Liver (tissue), 8 donors: ENCODE measurements at regions not wholly inside any gene's neighbourhood (a gene's known extent, or its start where the extent isn't known, plus 50 kb on each side); places are given as distances from the start of the nearest gene placed in this dataset.

ENCODE experiments used
- DNase-seq: peaks from one replicate; pipeline ENCODE4 v3.0.0-alpha.2; 2017; ENCODE audit warnings: low spot score
- H3K27ac ChIP-seq, 2 donors: one replicate each; pipeline ENCODE4 v1.7.0; 2013; ENCODE audit warnings: inconsistent platforms in 2 of 2, low read length in 2 of 2, control low read depth in 1 of 2, low read depth in 1 of 2, mild to moderate bottlenecking in 1 of 2
- H3K27me3 ChIP-seq, 4 donors: one replicate each; pipeline versions ENCODE4 v1.6.1 to v1.7.0; 2013; ENCODE audit warnings: low read length in 3 of 4, inconsistent platforms in 1 of 4, mild to moderate bottlenecking in 1 of 4, moderate library complexity in 1 of 4; ENCODE audit not compliant: control insufficient read depth in 4 of 4, insufficient read depth in 4 of 4
- H3K36me3 ChIP-seq, 4 donors: one replicate each; pipeline versions ENCODE4 v1.6.1 to v1.7.0; 2013; ENCODE audit warnings: low read length in 3 of 4, mild to moderate bottlenecking in 3 of 4, low read depth in 1 of 4, moderate library complexity in 1 of 4; ENCODE audit not compliant: control insufficient read depth in 4 of 4, insufficient read depth in 3 of 4
- H3K4me1 ChIP-seq, 4 donors: one replicate each; pipeline versions ENCODE4 v1.6.1 to v1.7.0; 2013; ENCODE audit warnings: low read length in 3 of 4, mild to moderate bottlenecking in 3 of 4, moderate library complexity in 1 of 4; ENCODE audit not compliant: control insufficient read depth in 4 of 4, insufficient read depth in 4 of 4
- H3K4me3 ChIP-seq, 3 donors: one replicate each; pipeline versions ENCODE4 v1.6.1 to v1.7.0; 2013; ENCODE audit warnings: low read length in 3 of 3, control low read depth in 1 of 3, low read depth in 1 of 3, mild to moderate bottlenecking in 1 of 3
- H3K9ac ChIP-seq, 2 donors: one replicate each; pipeline ENCODE4 v1.7.0; 2013; ENCODE audit warnings: low read length in 2 of 2, mild to moderate bottlenecking in 2 of 2, moderate library complexity in 2 of 2, control low read depth in 1 of 2, low read depth in 1 of 2
- H3K9me3 ChIP-seq, 4 donors: one replicate each; pipeline versions ENCODE4 v1.6.1 to v1.7.0; 2013; ENCODE audit warnings: low read length in 3 of 4; ENCODE audit not compliant: control insufficient read depth in 4 of 4
- ATF3 ChIP-seq: IDR thresholded peaks from 2 replicates; pipeline ENCODE4 v1.6.1; 2016; ENCODE audit warnings: antibody characterized with exemption
- CTCF ChIP-seq: fragments of 150-350 bp; IDR thresholded peaks from 2 replicates; pipeline ENCODE4 v1.5.1; 2017; ENCODE audit warnings: improper control_type of control experiment, low read depth, low read length; ENCODE audit not compliant: missing input control
- EGR1 ChIP-seq, 2 donors: IDR thresholded peaks; 2 replicates each; pipeline ENCODE4 v1.6.1; 2016 to 2018; ENCODE audit warnings: antibody characterized with exemption in 2 of 2, low read depth in 2 of 2
- FOXA1 ChIP-seq: IDR thresholded peaks from 2 replicates; pipeline ENCODE4 v1.6.1; 2016; ENCODE audit warnings: antibody characterized with exemption
- FOXA2 ChIP-seq: IDR thresholded peaks from 2 replicates; pipeline ENCODE4 v1.6.1; 2016; ENCODE audit warnings: antibody characterized with exemption
- GABPA ChIP-seq, 2 donors: IDR thresholded peaks in 1 of 2; conservative IDR thresholded peaks in 1 of 2; 2 replicates each; pipeline ENCODE4 v1.6.1; 2016; ENCODE audit warnings: antibody characterized with exemption in 2 of 2, mild to moderate bottlenecking in 1 of 2, moderate library complexity in 1 of 2
- HNF4A ChIP-seq, 2 donors: conservative IDR thresholded peaks; 2 replicates each; pipeline ENCODE4 v1.6.1; 2016; ENCODE audit warnings: antibody characterized with exemption in 2 of 2, mild to moderate bottlenecking in 2 of 2
- HNF4G ChIP-seq: IDR thresholded peaks from 2 replicates; pipeline ENCODE4 v1.6.1; 2016; ENCODE audit warnings: antibody characterized with exemption
- JUND ChIP-seq, 2 donors: IDR thresholded peaks; 2 replicates each; pipeline ENCODE4 v1.6.1; 2016; ENCODE audit warnings: antibody characterized with exemption in 2 of 2
- MAX ChIP-seq: IDR thresholded peaks from 2 replicates; pipeline ENCODE4 v1.6.1; 2016; ENCODE audit warnings: antibody characterized with exemption
- NR2F2 ChIP-seq: IDR thresholded peaks from 2 replicates; pipeline ENCODE4 v1.6.1; 2016; ENCODE audit warnings: antibody characterized with exemption
- RAD21 ChIP-seq, 2 donors: IDR thresholded peaks; 2 replicates each; pipeline ENCODE4 v1.6.1; 2016; ENCODE audit warnings: antibody characterized with exemption in 2 of 2, mild to moderate bottlenecking in 2 of 2
- REST ChIP-seq: IDR thresholded peaks from 2 replicates; pipeline ENCODE4 v1.6.1; 2016; ENCODE audit warnings: antibody characterized with exemption, mild to moderate bottlenecking
- RXRA ChIP-seq, 2 donors: IDR thresholded peaks; 2 replicates each; pipeline ENCODE4 v1.6.1; 2017 to 2018; ENCODE audit warnings: antibody characterized with exemption in 2 of 2, mild to moderate bottlenecking in 1 of 2
- SP1 ChIP-seq: IDR thresholded peaks from 2 replicates; pipeline ENCODE4 v1.6.1; 2018; ENCODE audit warnings: antibody characterized with exemption, mild to moderate bottlenecking
- TAF1 ChIP-seq: conservative IDR thresholded peaks from 2 replicates; pipeline ENCODE4 v1.6.1; 2016; ENCODE audit warnings: antibody characterized with exemption, mild to moderate bottlenecking
- YY1 ChIP-seq: IDR thresholded peaks from 2 replicates; pipeline ENCODE4 v1.6.1; 2016; ENCODE audit warnings: antibody characterized with exemption, mild to moderate bottlenecking
- ZBTB33 ChIP-seq: IDR thresholded peaks from 2 replicates; pipeline ENCODE4 v1.6.1; 2016; ENCODE audit warnings: antibody characterized with exemption
- WGBS: extraction: QIAGEN DNeasy Blood & Tissue Kit; methylation state at CpG from one replicate; pipeline ENCODE4 v1.1.7; 2013; 5-methylcytosine and 5-hydroxymethylcytosine counted together
- donor health status: healthy.
- donor health status: healthy.
- donor health status: healthy.
- donor health status: healthy.
- donor health status: healthy.

GRCh38 chr1:164261691-164262240 lies 297.2 kb upstream of the PBX1 start (continued):
- no peak for TF ChIP-seq ZBTB33
- no peak for TF ChIP-seq RAD21 (IDR thresholded peaks at IDR 0.05)
- no peak for TF ChIP-seq CTCF
- no peak for TF ChIP-seq FOXA1
- no peak for TF ChIP-seq JUND (IDR thresholded peaks at IDR 0.05)
- no peak for TF ChIP-seq MAX
- TF ChIP-seq HNF4G: no peak
- TF ChIP-seq NR2F2: no peak
- no peak for TF ChIP-seq TAF1
- no peak for TF ChIP-seq YY1

DNA sequence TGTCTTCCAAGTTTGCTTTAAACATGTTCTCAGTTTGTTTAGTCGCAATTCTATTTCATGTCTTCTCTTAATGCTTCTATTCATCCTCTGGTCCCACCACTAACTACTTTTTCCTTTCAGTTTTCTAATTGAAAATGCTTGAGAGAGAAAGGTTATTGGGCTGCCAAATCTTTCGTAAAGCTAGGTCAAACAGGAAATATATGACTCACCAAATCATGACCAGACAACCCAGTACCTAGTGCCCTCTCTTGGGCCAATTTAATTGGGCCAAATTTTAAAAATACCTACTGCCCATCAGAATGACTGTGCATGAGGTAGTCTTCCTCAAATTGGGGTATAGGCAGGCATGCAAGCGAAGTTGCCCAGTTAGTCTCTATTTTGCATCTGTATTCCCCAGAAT lies 295.4 kb upstream of the PBX1 start:
- WGBS: 79% methylated on average over 3 of the region's 3 CpGs
- no peak for TF ChIP-seq FOXA2
- no peak for TF ChIP-seq SP1
- no peak for TF ChIP-seq RAD21 (IDR thresholded peaks at IDR 0.05)
- no peak for TF ChIP-seq REST
- TF ChIP-seq ZBTB33: no peak
- TF ChIP-seq YY1: no peak
- no peak for TF ChIP-seq HNF4A (conservative IDR thresholded peaks at IDR 0.05)
- TF ChIP-seq NR2F2: no peak
- no peak for TF ChIP-seq EGR1 (IDR thresholded peaks at IDR 0.05; ENCODE audit: low read depth in 2 of 2)
- no peak for TF ChIP-seq HNF4G
- no peak for TF ChIP-seq CTCF
- no peak for TF ChIP-seq TAF1
- no peak for TF ChIP-seq ATF3
- no peak for TF ChIP-seq FOXA1
- TF ChIP-seq GABPA (IDR thresholded peaks at IDR 0.05 in 1 of 2, conservative IDR thresholded peaks at IDR 0.05 in 1 of 2): no peak
- no peak for TF ChIP-seq RXRA (IDR thresholded peaks at IDR 0.05)
- no peak for TF ChIP-seq MAX
- no peaks in the 10 kb centered on the region for H3K9me3 ChIP-seq
- H3K4me1 ChIP-seq: no peaks in the 10 kb centered on the region
- no peak overlapping the region for H3K4me3 ChIP-seq
- peaks cover 0 to 4% (median 0%) of the 10 kb centered on the region in 4 donors for H3K27me3 ChIP-seq
- H3K9ac ChIP-seq: no peak overlapping the region
- H3K36me3 ChIP-seq: no peaks in the 10 kb centered on the region
- DNase-seq: no peak
- H3K27ac ChIP-seq: no peak overlapping the region
